ENCODE measurements at regions not wholly inside any gene's neighbourhood (a gene's known extent, or its start where the extent isn't known, plus 50 kb on each side); places are given as distances from the start of the nearest gene placed in this dataset.

GRCh38 chr3:13187593-13187992, 114.4 kb upstream of the IQSEC1 start:
- no peak for TF ChIP-seq POLR2A (IDR thresholded peaks at IDR 0.05)
- no peak for TF ChIP-seq CTCF (IDR thresholded peaks at IDR 0.05)

Data from right lobe of liver (tissue), 4 donors.